ENCODE measurements at regions not wholly inside any gene's neighbourhood (a gene's known extent, or its start where the extent isn't known, plus 50 kb on each side); places are given as distances from the start of the nearest gene placed in this dataset.
"Not testable (repeated sequence)": the region's sequence is repeated elsewhere in the genome, so short reads cannot be mapped to it uniquely, and the experiment has no call there.

GRCh38 chr4:9505341-9505740 lies 61.1 kb downstream of the DEFB131A start:
- H3K27me3 ChIP-seq, H3K9me3 ChIP-seq, H3K36me3 ChIP-seq, H3K4me3 ChIP-seq, DNase-seq: not testable (repeated sequence)

- not testable (repeated sequence) for DNase-seq, H3K9me3 ChIP-seq, H3K4me3 ChIP-seq, H3K36me3 ChIP-seq, H3K27me3 ChIP-seq
Observed at GRCh38 chr4:9506672-9507071, 62.5 kb downstream of the DEFB131A start.

GRCh38 chr4:9512941-9513340 lies 68.7 kb downstream of the DEFB131A start:
- H3K27me3 ChIP-seq, H3K36me3 ChIP-seq, DNase-seq, H3K9me3 ChIP-seq, H3K4me3 ChIP-seq: not testable (repeated sequence)

- not testable (repeated sequence) for H3K9me3 ChIP-seq, H3K27me3 ChIP-seq, H3K4me3 ChIP-seq, H3K36me3 ChIP-seq, DNase-seq
Observed at GRCh38 chr4:9519631-9520030, 75.4 kb downstream of the DEFB131A start.

- not testable (repeated sequence) for H3K9me3 ChIP-seq, DNase-seq
Observed at GRCh38 chr4:9522903-9523302, 78.7 kb downstream of the DEFB131A start.

GRCh38 chr4:9524406-9524805 lies 80.2 kb downstream of the DEFB131A start:
- not testable (repeated sequence) for H3K4me3 ChIP-seq, H3K36me3 ChIP-seq

More at GRCh38 chr4:9522903-9523302, 78.7 kb downstream of the DEFB131A start:
- not testable (repeated sequence) for H3K27me3 ChIP-seq, H3K36me3 ChIP-seq, H3K4me3 ChIP-seq

GRCh38 chr4:9532134-9532862 lies 88.1 kb downstream of the DEFB131A start:
- not testable (repeated sequence) for H3K36me3 ChIP-seq, H3K27me3 ChIP-seq, H3K9me3 ChIP-seq
- H3K4me3 ChIP-seq, result peak overlapping the region; percentile 52
- DNase-seq, result peak; percentile 64

More at GRCh38 chr4:9524406-9524805, 80.2 kb downstream of the DEFB131A start:
- not testable (repeated sequence) for DNase-seq, H3K9me3 ChIP-seq, H3K27me3 ChIP-seq

- H3K9me3 ChIP-seq, H3K36me3 ChIP-seq, H3K27me3 ChIP-seq, H3K4me3 ChIP-seq, DNase-seq: not testable (repeated sequence)
Observed at GRCh38 chr4:9532863-9533192, 88.6 kb downstream of the DEFB131A start.

GRCh38 chr4:9537101-9537500 lies 92.9 kb downstream of the DEFB131A start:
- not testable (repeated sequence) for H3K36me3 ChIP-seq, H3K9me3 ChIP-seq, DNase-seq, H3K27me3 ChIP-seq, H3K4me3 ChIP-seq

- H3K9me3 ChIP-seq, H3K36me3 ChIP-seq, H3K27me3 ChIP-seq, H3K4me3 ChIP-seq, DNase-seq: not testable (repeated sequence)
Observed at GRCh38 chr4:9539939-9540520, 95.8 kb downstream of the DEFB131A start.

- H3K9me3 ChIP-seq, DNase-seq, H3K36me3 ChIP-seq, H3K4me3 ChIP-seq, H3K27me3 ChIP-seq: not testable (repeated sequence)
Observed at GRCh38 chr4:9541388-9541915, 97.2 kb downstream of the DEFB131A start.

- not testable (repeated sequence) for H3K4me3 ChIP-seq, H3K27me3 ChIP-seq, H3K36me3 ChIP-seq, H3K9me3 ChIP-seq
- DNase-seq, result peak; percentile 4
Observed at GRCh38 chr4:9544851-9545250, 100.6 kb downstream of the DEFB131A start.

GRCh38 chr4:9547470-9547869 lies 103.3 kb downstream of the DEFB131A start:
- not testable (repeated sequence) for H3K9me3 ChIP-seq, H3K27me3 ChIP-seq

GRCh38 chr4:9556076-9556475 lies 111.9 kb downstream of the DEFB131A start:
- not testable (repeated sequence) for DNase-seq, H3K36me3 ChIP-seq, H3K9me3 ChIP-seq, H3K4me3 ChIP-seq, H3K27me3 ChIP-seq

More at GRCh38 chr4:9547470-9547869, 103.3 kb downstream of the DEFB131A start:
- not testable (repeated sequence) for H3K4me3 ChIP-seq, DNase-seq, H3K36me3 ChIP-seq

- not testable (repeated sequence) for H3K9me3 ChIP-seq, H3K4me3 ChIP-seq, DNase-seq, H3K36me3 ChIP-seq, H3K27me3 ChIP-seq
Observed at GRCh38 chr4:9577869-9578268, 133.7 kb downstream of the DEFB131A start.

GRCh38 chr4:9582880-9583279 lies 138.7 kb downstream of the DEFB131A start:
- not testable (repeated sequence) for H3K4me3 ChIP-seq

GRCh38 chr4:9592010-9592409 lies 147.8 kb downstream of the DEFB131A start:
- H3K27me3 ChIP-seq, result no peaks in the 10 kb centered on the region
- no peak overlapping the region for H3K4me3 ChIP-seq
- H3K9me3 ChIP-seq, result no peaks in the 10 kb centered on the region
- DNase-seq, result no peak
- no peaks in the 10 kb centered on the region for H3K36me3 ChIP-seq

More at GRCh38 chr4:9582880-9583279, 138.7 kb downstream of the DEFB131A start:
- not testable (repeated sequence) for DNase-seq, H3K9me3 ChIP-seq, H3K36me3 ChIP-seq, H3K27me3 ChIP-seq

GRCh38 chr4:9594948-9595347 lies 150.7 kb downstream of the DEFB131A start:
- no peak overlapping the region for H3K4me3 ChIP-seq
- no peaks in the 10 kb centered on the region for H3K27me3 ChIP-seq
- no peak for DNase-seq
- H3K9me3 ChIP-seq, result no peaks in the 10 kb centered on the region
- no peaks in the 10 kb centered on the region for H3K36me3 ChIP-seq
